Upper lobe of left lung (tissue), 4 donors: ENCODE measurements at regions not wholly inside any gene's neighbourhood (a gene's known extent, or its start where the extent isn't known, plus 50 kb on each side); places are given as distances from the start of the nearest gene placed in this dataset.

ENCODE experiments used
- CTCF ChIP-seq, 6 experiments: fragments of 450-650 bp in 4 of 6; fragments of 200-600 bp in 2 of 6; sonication (generic) in 2 of 6; IDR thresholded peaks; one replicate each; pipeline ENCODE4 v1.5.1; 2016 to 2019; ENCODE audit warnings: antibody characterized with exemption in 6 of 6
- POLR2A ChIP-seq, 4 donors: fragments of 450-650 bp; IDR thresholded peaks; one replicate each; pipeline ENCODE4 v1.5.1; 2016 to 2017; ENCODE audit warnings: antibody characterized with exemption in 4 of 4, mild to moderate bottlenecking in 2 of 4
- POLR2AphosphoS5 ChIP-seq, 2 donors: sonication (generic); formaldehyde crosslinking; IDR thresholded peaks; one replicate each; pipeline ENCODE4 v1.5.1; 2017; ENCODE audit warnings: antibody characterized with exemption in 2 of 2

GRCh38 chrX:63993936-63994335 is 208.9 kb upstream of the ARHGEF9 start:
- TF ChIP-seq CTCF (IDR thresholded peaks at IDR 0.05): no peak
- no peak for TF ChIP-seq POLR2AphosphoS5 (IDR thresholded peaks at IDR 0.05)
- TF ChIP-seq POLR2A (IDR thresholded peaks at IDR 0.05): no peak
